Astrocyte of the cerebellum (primary cell): ENCODE measurements at regions not wholly inside any gene's neighbourhood (a gene's known extent, or its start where the extent isn't known, plus 50 kb on each side); places are given as distances from the start of the nearest gene placed in this dataset.

ENCODE experiments used
- DNase-seq: peaks from one replicate; pipeline ENCODE4 v3.0.0-alpha.2; 2011; ENCODE audit warnings: low read depth
- H3K4me3 ChIP-seq: 2 replicates; pipeline ENCODE4 v1.5.1; 2011; ENCODE audit warnings: mild to moderate bottlenecking, low read depth, low read length, moderate library complexity
- in situ Hi-C: cut with HindIII; loops from 2 replicates; pipeline ENCODE4 v1.10.0; 2017; ENCODE audit warnings: low sequenced_read_pairs
- TF ChIP-seq, protein P1 (sequence below): IDR thresholded peaks from 2 replicates; pipeline ENCODE4 v1.5.1; 2012; ENCODE audit warnings: low read length, low read depth, moderate library complexity, mild to moderate bottlenecking; ENCODE audit errors: missing control alignments

GRCh38 chr3:117842086-117842485 lies 1132.5 kb downstream of the TUSC7 start:
- in situ Hi-C loops: no loop called here
- no peak for DNase-seq
- TF ChIP-seq, protein P1, sequence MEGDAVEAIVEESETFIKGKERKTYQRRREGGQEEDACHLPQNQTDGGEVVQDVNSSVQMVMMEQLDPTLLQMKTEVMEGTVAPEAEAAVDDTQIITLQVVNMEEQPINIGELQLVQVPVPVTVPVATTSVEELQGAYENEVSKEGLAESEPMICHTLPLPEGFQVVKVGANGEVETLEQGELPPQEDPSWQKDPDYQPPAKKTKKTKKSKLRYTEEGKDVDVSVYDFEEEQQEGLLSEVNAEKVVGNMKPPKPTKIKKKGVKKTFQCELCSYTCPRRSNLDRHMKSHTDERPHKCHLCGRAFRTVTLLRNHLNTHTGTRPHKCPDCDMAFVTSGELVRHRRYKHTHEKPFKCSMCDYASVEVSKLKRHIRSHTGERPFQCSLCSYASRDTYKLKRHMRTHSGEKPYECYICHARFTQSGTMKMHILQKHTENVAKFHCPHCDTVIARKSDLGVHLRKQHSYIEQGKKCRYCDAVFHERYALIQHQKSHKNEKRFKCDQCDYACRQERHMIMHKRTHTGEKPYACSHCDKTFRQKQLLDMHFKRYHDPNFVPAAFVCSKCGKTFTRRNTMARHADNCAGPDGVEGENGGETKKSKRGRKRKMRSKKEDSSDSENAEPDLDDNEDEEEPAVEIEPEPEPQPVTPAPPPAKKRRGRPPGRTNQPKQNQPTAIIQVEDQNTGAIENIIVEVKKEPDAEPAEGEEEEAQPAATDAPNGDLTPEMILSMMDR: no peak
- no peak overlapping the region for H3K4me3 ChIP-seq

- in situ Hi-C loops: no loop called here
- no peak for DNase-seq
- H3K4me3 ChIP-seq: no peak overlapping the region
- TF ChIP-seq, protein P1: no peak
These were observed 1133.8 kb downstream of the TUSC7 start for GRCh38 chr3:117843356-117843755.

DNA sequence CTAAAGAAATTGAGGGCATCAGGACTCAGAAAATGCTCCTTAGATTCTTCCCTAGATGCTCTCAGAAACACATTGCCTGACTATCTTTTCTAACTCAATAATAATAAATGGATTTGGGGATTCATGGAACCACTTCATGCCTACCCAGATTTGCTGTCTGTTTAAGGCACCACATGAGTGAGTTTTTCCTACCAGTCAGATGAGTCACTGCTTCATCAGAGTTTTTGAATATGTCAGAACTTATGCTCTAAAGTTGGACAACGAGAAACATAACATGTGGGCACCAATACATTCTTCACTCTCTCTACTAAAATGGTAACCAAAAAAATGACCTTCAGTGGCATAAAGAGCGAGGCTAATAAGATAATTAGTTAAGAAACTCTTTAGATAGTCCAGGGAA lies 1135.1 kb downstream of the TUSC7 start:
- DNase-seq: no peak

GRCh38 chr3:117846238-117846637 lies 1136.7 kb downstream of the TUSC7 start:
- TF ChIP-seq, protein P1: no peak
- DNase-seq: no peak
- H3K4me3 ChIP-seq: no peak overlapping the region
- in situ Hi-C loops: no loop called here

More for the DNA sequence above, 1135.1 kb downstream of the TUSC7 start:
- H3K4me3 ChIP-seq: no peak overlapping the region
- TF ChIP-seq, protein P1: no peak
- in situ Hi-C loops: no loop called here

GRCh38 chr3:117848606-117849005 lies 1139.0 kb downstream of the TUSC7 start:
- no peak overlapping the region for H3K4me3 ChIP-seq
- TF ChIP-seq, protein P1: no peak
- no peak for DNase-seq

DNA sequence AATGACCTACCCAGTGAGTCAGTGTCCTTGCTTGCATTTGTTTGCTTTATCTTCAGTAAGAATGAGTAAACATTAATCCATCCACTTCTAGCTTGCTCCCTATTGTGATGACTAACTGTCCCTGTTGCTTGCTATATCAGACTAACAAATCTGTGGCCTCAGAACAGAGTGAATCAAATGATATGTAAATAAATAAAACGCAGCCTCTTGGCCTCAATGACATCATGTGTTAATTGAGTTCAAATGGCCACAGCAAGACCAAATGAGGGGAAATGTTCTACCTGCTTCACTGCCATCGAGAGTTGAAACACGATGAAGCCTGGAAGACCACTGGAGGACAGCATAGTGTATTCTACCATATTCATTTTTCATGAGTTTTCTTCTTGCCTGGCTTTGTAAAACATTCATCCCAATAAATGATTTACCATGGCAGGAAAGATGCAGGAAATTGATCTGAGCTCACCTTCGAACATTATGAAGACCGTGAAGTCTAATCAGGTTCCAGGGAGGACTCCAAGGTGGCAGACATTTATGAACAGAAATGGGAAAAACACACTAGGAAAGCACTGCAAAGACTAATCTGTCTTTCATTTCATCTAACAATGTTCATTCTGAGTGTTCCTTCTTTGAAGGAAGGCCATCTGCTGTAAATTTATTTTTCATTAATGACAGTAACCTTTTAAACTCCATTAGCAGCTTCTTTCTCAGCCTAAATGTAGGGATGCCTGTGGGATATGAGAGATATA lies 1144.5 kb downstream of the TUSC7 start:
- no peak overlapping the region for H3K4me3 ChIP-seq
- in situ Hi-C loops: no loop called here
- DNase-seq: peak; percentile 5
- TF ChIP-seq, protein P1: no peak

More at GRCh38 chr3:117848606-117849005, 1139.0 kb downstream of the TUSC7 start:
- in situ Hi-C loops: no loop called here
